HCT116 (cell line): ENCODE measurements at regions not wholly inside any gene's neighbourhood (a gene's known extent, or its start where the extent isn't known, plus 50 kb on each side); places are given as distances from the start of the nearest gene placed in this dataset.
"Not testable (repeated sequence)": the region's sequence is repeated elsewhere in the genome, so short reads cannot be mapped to it uniquely, and the experiment has no call there.

Experiments
- ATAC-seq: fragments of 200-7000 bp; cut with Tn5 transposase; 2 replicates; pipeline ENCODE4 v1.9.1; 2020; ENCODE audit warnings: mild to moderate bottlenecking, moderate library complexity
- BruUV-seq: library from RNA; stranded (reverse); fragments of 400-500 nt; replicated peaks from 2 replicates; lab custom pipeline; 2021; lab: Mats Ljungman, UMichigan
- CTCF ChIA-PET: fragments of 300-600 bp; sonication (Branson Sonifier 250); formaldehyde crosslinking; loops from one replicate; lab custom pipeline; 2021; ENCODE audit warnings: antibody characterized with exemption; lab: Charles Lee
- POLR2A ChIA-PET: fragments of 300-600, 350-600 bp; sonication (Branson Sonifier 250); formaldehyde crosslinking; loops from one replicate; lab custom pipeline; 2021; ENCODE audit warnings: antibody characterized with exemption; lab: Charles Lee
- RAD21 ChIA-PET, 2 experiments: fragments of 300-600 bp; sonication (Branson Sonifier 250); formaldehyde crosslinking; loops; one replicate each; lab custom pipeline; 2023; ENCODE audit warnings: low total read pairs in 2 of 2; ENCODE audit not compliant: uncharacterized antibody in 2 of 2, unreplicated experiment in 2 of 2, low non-redundant PET in 1 of 2; lab: Charles Lee
- DNase-seq: peaks from one replicate; pipeline ENCODE4 v3.0.0-alpha.2; 2010; ENCODE audit warnings: low read depth, low spot score
- H2AFZ ChIP-seq: fragments of 200-600 bp; shearing (Covaris generic), sonication (generic); 2 replicates; pipeline ENCODE4 v1.6.1; 2017; ENCODE audit warnings: low read depth, mixed run types, mixed read lengths, antibody characterized with exemption, low read length; ENCODE audit not compliant: poor library complexity, severe bottlenecking
- H3K27ac ChIP-seq: 2 replicates; pipeline ENCODE4 v1.5.1; 2012; ENCODE audit warnings: low read depth, low read length
- H3K27me3 ChIP-seq: fragments of 200-600 bp; sonication (generic); 2 replicates; pipeline ENCODE4 v1.6.1; 2016; ENCODE audit warnings: mixed run types, low read length, mixed read lengths; ENCODE audit not compliant: insufficient read depth
- H3K36me3 ChIP-seq, 2 experiments: fragments of 200-500 bp in 1 of 2; fragments of 200-600 bp in 1 of 2; sonication (Bioruptor generic) in 1 of 2; sonication (generic) in 1 of 2; 2 replicates each; pipeline versions ENCODE4 v1.5.1 to v1.6.1; 2014 to 2016; ENCODE audit warnings: low read length in 2 of 2, inconsistent platforms in 1 of 2, mixed read lengths in 1 of 2, mixed run types in 1 of 2; ENCODE audit not compliant: insufficient read depth in 2 of 2, control insufficient read depth in 1 of 2
- H3K4me1 ChIP-seq, 2 experiments: fragments of 200-600 bp in 1 of 2; sonication (generic) in 1 of 2; 2 replicates each; pipeline versions ENCODE4 v1.5.1 to v1.6.1; 2012 to 2017; ENCODE audit warnings: low read length in 2 of 2, inconsistent platforms in 1 of 2, mild to moderate bottlenecking in 1 of 2, mixed read lengths in 1 of 2, mixed run types in 1 of 2, moderate library complexity in 1 of 2; ENCODE audit not compliant: insufficient read depth in 2 of 2, control insufficient read depth in 1 of 2
- H3K4me2 ChIP-seq: fragments of 200-600 bp; sonication (generic); 2 replicates; pipeline ENCODE4 v1.6.1; 2017; ENCODE audit warnings: mixed run types, low read length, mixed read lengths
- H3K4me3 ChIP-seq, 2 experiments: fragments of 200-600 bp in 1 of 2; sonication (generic) in 1 of 2; replicated peaks in 1 of 2; 2 replicates each; pipeline ENCODE4 v1.5.1; 2011 to 2016; ENCODE audit warnings: low read length in 2 of 2, control low read depth in 1 of 2, low read depth in 1 of 2, mild to moderate bottlenecking in 1 of 2, mixed read lengths in 1 of 2, mixed run types in 1 of 2
- H3K79me2 ChIP-seq: fragments of 200-600 bp; sonication (generic); 2 replicates; pipeline ENCODE4 v1.6.1; 2017; ENCODE audit warnings: mild to moderate bottlenecking, mixed run types, low read length, moderate library complexity, mixed read lengths; ENCODE audit not compliant: insufficient read depth
- H3K9ac ChIP-seq: fragments of 200-600 bp; sonication (generic); 2 replicates; pipeline ENCODE4 v1.6.1; 2016; ENCODE audit warnings: low read length, mixed read lengths
- H3K9me2 ChIP-seq: fragments of 200-600 bp; sonication (generic), shearing (Covaris generic); 2 replicates; pipeline ENCODE4 v1.6.1; 2017; ENCODE audit warnings: mixed run types, mild to moderate bottlenecking, moderate library complexity; ENCODE audit not compliant: insufficient read depth
- H3K9me3 ChIP-seq, 2 experiments: fragments of 200-500 bp in 1 of 2; fragments of 200-600 bp in 1 of 2; sonication (Bioruptor generic) in 1 of 2; sonication (generic) in 1 of 2; 2 replicates each; pipeline ENCODE4 v1.6.1; 2014 to 2017; ENCODE audit warnings: low read length in 2 of 2, mixed read lengths in 2 of 2, inconsistent platforms in 1 of 2, low read depth in 1 of 2, mild to moderate bottlenecking in 1 of 2, mixed run types in 1 of 2, moderate library complexity in 1 of 2; ENCODE audit not compliant: control insufficient read depth in 1 of 2, insufficient read depth in 1 of 2
- H4K20me1 ChIP-seq: fragments of 200-600 bp; sonication (generic), shearing (Covaris generic); 2 replicates; pipeline ENCODE4 v1.6.1; 2017; ENCODE audit warnings: mixed run types, mild to moderate bottlenecking, moderate library complexity; ENCODE audit not compliant: insufficient read depth
- intact Hi-C: fragments of 100-400 bp; cut with micrococcal nuclease; formaldehyde crosslinking; loops from 2 replicates; pipeline ENCODE4 v1.10.0; 2022

GRCh38 chr9:61983441-61983840, 793.6 kb downstream of the SPATA31A7 start:
- ATAC-seq, DNase-seq, POLR2A ChIA-PET, intact Hi-C loops, H3K9me3 ChIP-seq, H3K9ac ChIP-seq, H3K27ac ChIP-seq, CTCF ChIA-PET, H4K20me1 ChIP-seq, RAD21 ChIA-PET, H3K4me2 ChIP-seq, H2AFZ ChIP-seq, H3K4me3 ChIP-seq, H3K79me2 ChIP-seq, H3K4me1 ChIP-seq, H3K36me3 ChIP-seq, BruUV-seq, H3K9me2 ChIP-seq, H3K27me3 ChIP-seq: not testable (repeated sequence)

GRCh38 chr9:61983954-61984353, 794.1 kb downstream of the SPATA31A7 start:
- not testable (repeated sequence) for H3K9me3 ChIP-seq, H3K4me2 ChIP-seq

GRCh38 chr9:61984513-61984912, 794.7 kb downstream of the SPATA31A7 start:
- DNase-seq, H3K27me3 ChIP-seq, H3K4me1 ChIP-seq, CTCF ChIA-PET, H3K36me3 ChIP-seq, ATAC-seq, POLR2A ChIA-PET, H4K20me1 ChIP-seq, intact Hi-C loops, RAD21 ChIA-PET, H2AFZ ChIP-seq, BruUV-seq, H3K4me2 ChIP-seq, H3K9ac ChIP-seq, H3K79me2 ChIP-seq, H3K9me2 ChIP-seq, H3K27ac ChIP-seq, H3K9me3 ChIP-seq, H3K4me3 ChIP-seq: not testable (repeated sequence)

More at GRCh38 chr9:61983954-61984353, 794.1 kb downstream of the SPATA31A7 start:
- H3K4me3 ChIP-seq, H3K4me1 ChIP-seq, H3K9me2 ChIP-seq, H2AFZ ChIP-seq, H3K27ac ChIP-seq, intact Hi-C loops, H3K27me3 ChIP-seq, DNase-seq, POLR2A ChIA-PET, ATAC-seq, H3K9ac ChIP-seq, H3K36me3 ChIP-seq, RAD21 ChIA-PET, BruUV-seq, CTCF ChIA-PET, H4K20me1 ChIP-seq, H3K79me2 ChIP-seq: not testable (repeated sequence)

- H3K4me1 ChIP-seq, H3K9me2 ChIP-seq, H4K20me1 ChIP-seq, BruUV-seq, RAD21 ChIA-PET, H3K9ac ChIP-seq, H3K27ac ChIP-seq, ATAC-seq, H3K4me2 ChIP-seq, H3K4me3 ChIP-seq, H3K27me3 ChIP-seq, intact Hi-C loops, DNase-seq, POLR2A ChIA-PET, H2AFZ ChIP-seq, CTCF ChIA-PET, H3K79me2 ChIP-seq, H3K36me3 ChIP-seq, H3K9me3 ChIP-seq: not testable (repeated sequence)
Measured at GRCh38 chr9:61992110-61992509, 802.3 kb downstream of the SPATA31A7 start.

DNA sequence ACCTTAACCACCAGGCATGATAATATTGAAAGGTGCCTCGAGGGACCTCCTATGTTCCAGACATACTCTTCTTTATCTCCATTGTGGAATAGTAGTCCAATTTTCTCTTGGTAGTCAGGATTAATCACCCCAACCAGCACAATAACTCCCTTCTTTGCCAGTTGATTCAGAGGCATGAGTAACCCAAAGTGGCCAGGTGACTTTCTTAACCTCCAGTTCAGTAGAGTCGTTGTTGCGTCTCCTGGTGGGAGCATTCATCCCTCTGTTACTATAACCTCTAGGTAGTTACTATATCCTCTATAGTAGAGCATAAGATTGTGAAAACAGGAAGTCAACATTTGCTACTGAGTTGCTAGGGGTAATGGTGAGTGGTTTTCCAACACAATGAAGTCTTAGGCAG, 842.6 kb downstream of the SPATA31A7 start:
- H3K9me2 ChIP-seq, intact Hi-C loops, H3K9me3 ChIP-seq, H3K4me2 ChIP-seq, H3K36me3 ChIP-seq, H3K27ac ChIP-seq, H3K79me2 ChIP-seq, H3K27me3 ChIP-seq, DNase-seq, BruUV-seq, H3K4me1 ChIP-seq, POLR2A ChIA-PET, H2AFZ ChIP-seq, H3K9ac ChIP-seq, RAD21 ChIA-PET, CTCF ChIA-PET, H4K20me1 ChIP-seq, H3K4me3 ChIP-seq: not testable (repeated sequence)
- ATAC-seq, result peak; percentile 71
